SK-N-SH (cell line): ENCODE measurements at regions not wholly inside any gene's neighbourhood (a gene's known extent, or its start where the extent isn't known, plus 50 kb on each side); places are given as distances from the start of the nearest gene placed in this dataset.

Experiments
- CTCF ChIP-seq: fragments of 200-600 bp; sonication (generic); IDR thresholded peaks from 2 replicates; pipeline ENCODE4 v1.6.1; 2017; ENCODE audit warnings: antibody characterized with exemption, mild to moderate bottlenecking, moderate library complexity
- EP300 ChIP-seq, 2 experiments: IDR thresholded peaks; 2 replicates each; pipeline versions ENCODE4 v1.4.0 to v1.6.1; 2012; ENCODE audit warnings: borderline replicate concordance in 1 of 2, low read depth in 1 of 2, low read length in 1 of 2
- GABPA ChIP-seq: IDR thresholded peaks from 2 replicates; pipeline ENCODE4 v1.4.0; 2012; ENCODE audit warnings: low read depth, mild to moderate bottlenecking
- MAX ChIP-seq: IDR thresholded peaks from 2 replicates; pipeline ENCODE4 v1.4.0; 2012; ENCODE audit warnings: low read depth
- POLR2AphosphoS5 ChIP-seq: IDR thresholded peaks from 2 replicates; pipeline ENCODE4 v1.6.1; 2012; ENCODE audit warnings: low read depth, low read length
- RCOR1 ChIP-seq: fragments of 150-350 bp; IDR thresholded peaks from 2 replicates; pipeline ENCODE4 v1.6.1; 2017; ENCODE audit warnings: antibody characterized with exemption, low read length
- TAF1 ChIP-seq: IDR thresholded peaks from 2 replicates; pipeline ENCODE4 v1.6.1; 2012; ENCODE audit warnings: low read depth, mild to moderate bottlenecking, low read length, moderate library complexity, borderline replicate concordance
- USF2 ChIP-seq: fragments of 150-350 bp; IDR thresholded peaks from 2 replicates; pipeline ENCODE4 v1.6.1; 2017; ENCODE audit warnings: antibody characterized with exemption, low read length, low read depth, borderline replicate concordance
- YY1 ChIP-seq: IDR thresholded peaks from 2 replicates; pipeline ENCODE4 v1.4.0; 2012; ENCODE audit warnings: low read depth, mild to moderate bottlenecking
- TF ChIP-seq, protein P1 (sequence below): fragments of 150-350 bp; IDR thresholded peaks from 2 replicates; pipeline ENCODE4 v1.6.1; 2016; ENCODE audit warnings: mild to moderate bottlenecking, low read depth, low read length

DNA sequence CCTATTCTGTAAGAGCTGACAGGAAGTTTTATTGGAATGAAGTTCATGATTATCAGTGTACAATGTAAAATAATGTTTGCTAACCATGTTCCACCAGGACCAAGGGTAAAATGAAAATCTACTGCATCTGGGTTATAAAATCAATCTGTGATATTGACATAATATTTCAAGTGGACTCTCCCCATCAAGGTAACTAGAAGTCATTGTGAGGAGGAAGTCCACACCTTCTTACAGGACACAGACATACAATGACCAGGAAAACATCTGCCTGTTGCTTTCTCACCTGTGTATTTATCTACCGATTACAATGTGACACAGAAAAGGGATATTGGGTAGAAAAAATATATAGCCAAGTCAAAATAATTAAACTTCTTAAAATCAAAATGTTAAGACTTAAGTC lies 140.7 kb upstream of the RFC3 start:
- no peak for TF ChIP-seq CTCF
- TF ChIP-seq MAX: no peak
- TF ChIP-seq RCOR1: no peak
- no peak for TF ChIP-seq GABPA
- no peak for TF ChIP-seq POLR2AphosphoS5
- no peak for TF ChIP-seq EP300 (IDR thresholded peaks at IDR 0.05; ENCODE audit: borderline replicate concordance in 1 of 2, low read depth in 1 of 2, low read length in 1 of 2)
- TF ChIP-seq, protein P1, sequence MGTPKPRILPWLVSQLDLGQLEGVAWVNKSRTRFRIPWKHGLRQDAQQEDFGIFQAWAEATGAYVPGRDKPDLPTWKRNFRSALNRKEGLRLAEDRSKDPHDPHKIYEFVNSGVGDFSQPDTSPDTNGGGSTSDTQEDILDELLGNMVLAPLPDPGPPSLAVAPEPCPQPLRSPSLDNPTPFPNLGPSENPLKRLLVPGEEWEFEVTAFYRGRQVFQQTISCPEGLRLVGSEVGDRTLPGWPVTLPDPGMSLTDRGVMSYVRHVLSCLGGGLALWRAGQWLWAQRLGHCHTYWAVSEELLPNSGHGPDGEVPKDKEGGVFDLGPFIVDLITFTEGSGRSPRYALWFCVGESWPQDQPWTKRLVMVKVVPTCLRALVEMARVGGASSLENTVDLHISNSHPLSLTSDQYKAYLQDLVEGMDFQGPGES: no peak
- no peak for TF ChIP-seq USF2
- no peak for TF ChIP-seq TAF1
- no peak for TF ChIP-seq YY1
